ENCODE measurements at regions not wholly inside any gene's neighbourhood (a gene's known extent, or its start where the extent isn't known, plus 50 kb on each side); places are given as distances from the start of the nearest gene placed in this dataset.
"Not testable (repeated sequence)": the region's sequence is repeated elsewhere in the genome, so short reads cannot be mapped to it uniquely, and the experiment has no call there.

DNA sequence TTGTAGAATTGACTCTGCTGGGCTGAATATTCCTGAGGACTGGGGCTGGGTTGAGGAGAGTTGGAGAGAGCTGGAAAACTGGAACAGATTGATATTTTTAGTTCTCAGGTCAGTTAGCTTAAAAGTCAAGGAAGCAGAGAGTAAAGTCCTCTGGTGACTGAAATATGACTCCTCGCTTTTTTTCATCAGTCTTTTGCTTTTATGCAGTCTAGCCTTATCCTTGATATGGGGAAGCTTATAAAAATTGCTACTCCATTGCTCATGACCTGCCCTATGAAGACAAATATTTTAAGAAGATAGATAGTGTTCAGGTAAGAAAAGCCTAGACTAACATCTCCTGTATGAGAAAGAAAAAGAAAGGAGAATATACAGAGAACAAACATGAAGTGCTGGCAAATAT lies 152.7 kb downstream of the C4orf33 start:
- DNase-seq (ENCODE audit: extremely low read depth in 1 of 2, low read depth in 1 of 2), result no peak

GRCh38 chr4:129254126-129254525 lies 158.2 kb downstream of the C4orf33 start:
- DNase-seq (ENCODE audit: extremely low read depth in 1 of 2, low read depth in 1 of 2), result no peak

DNA sequence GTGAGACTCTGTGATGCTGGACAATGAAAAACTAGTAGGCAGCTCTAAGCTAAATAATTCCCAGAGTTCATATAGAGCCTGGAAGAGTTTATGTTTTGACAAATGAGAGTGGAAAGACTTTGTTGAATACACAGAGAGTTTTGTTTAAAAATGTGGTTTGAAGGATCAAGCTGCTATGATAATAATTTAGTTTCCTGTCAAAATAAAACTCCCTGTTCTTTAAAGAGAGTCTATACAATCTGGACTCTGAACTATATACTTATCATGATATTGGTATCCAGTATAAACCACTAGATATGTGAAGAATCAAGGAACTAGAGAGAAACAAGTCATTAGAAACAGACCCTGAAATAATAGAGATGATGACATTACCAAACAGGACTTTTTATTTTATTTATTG lies 158.6 kb downstream of the C4orf33 start:
- no peak for DNase-seq (ENCODE audit: extremely low read depth in 1 of 2, low read depth in 1 of 2)

GRCh38 chr4:129261584-129261983 lies 165.6 kb downstream of the C4orf33 start:
- no peak for DNase-seq (ENCODE audit: extremely low read depth in 1 of 2, low read depth in 1 of 2)

GRCh38 chr4:129264008-129264657 lies 168.2 kb downstream of the C4orf33 start:
- DNase-seq (ENCODE audit: extremely low read depth in 1 of 2, low read depth in 1 of 2), result no peak

DNA sequence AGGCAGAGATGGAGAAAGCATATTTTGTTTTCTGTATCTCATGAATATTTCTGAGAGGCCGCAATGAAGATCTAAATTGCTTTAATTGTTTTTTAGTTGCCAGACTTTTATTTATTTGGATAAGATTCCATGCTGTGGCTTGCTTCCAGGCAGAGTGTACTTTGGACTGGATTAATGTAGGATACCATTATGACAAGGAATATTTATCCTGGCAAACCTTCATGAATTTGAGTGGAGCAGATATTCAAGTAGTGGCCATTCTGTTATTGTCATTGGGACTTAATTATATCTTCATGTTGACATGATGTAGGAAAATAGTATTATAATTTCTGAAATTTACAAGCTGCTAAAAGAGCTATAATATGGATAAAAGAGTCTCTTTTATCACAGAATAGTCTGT lies 182.9 kb downstream of the C4orf33 start:
- DNase-seq (ENCODE audit: extremely low read depth in 1 of 2, low read depth in 1 of 2), result no peak

- no peak for DNase-seq (ENCODE audit: extremely low read depth in 1 of 2, low read depth in 1 of 2)
Observed at GRCh38 chr4:129282293-129282692, 186.3 kb downstream of the C4orf33 start.

GRCh38 chr4:129292194-129292593 lies 196.2 kb downstream of the C4orf33 start:
- DNase-seq (ENCODE audit: extremely low read depth in 1 of 2, low read depth in 1 of 2), result not testable (repeated sequence)

- no peak for DNase-seq (ENCODE audit: extremely low read depth in 1 of 2, low read depth in 1 of 2)
Observed at GRCh38 chr4:129314781-129315180, 218.8 kb downstream of the C4orf33 start.

DNA sequence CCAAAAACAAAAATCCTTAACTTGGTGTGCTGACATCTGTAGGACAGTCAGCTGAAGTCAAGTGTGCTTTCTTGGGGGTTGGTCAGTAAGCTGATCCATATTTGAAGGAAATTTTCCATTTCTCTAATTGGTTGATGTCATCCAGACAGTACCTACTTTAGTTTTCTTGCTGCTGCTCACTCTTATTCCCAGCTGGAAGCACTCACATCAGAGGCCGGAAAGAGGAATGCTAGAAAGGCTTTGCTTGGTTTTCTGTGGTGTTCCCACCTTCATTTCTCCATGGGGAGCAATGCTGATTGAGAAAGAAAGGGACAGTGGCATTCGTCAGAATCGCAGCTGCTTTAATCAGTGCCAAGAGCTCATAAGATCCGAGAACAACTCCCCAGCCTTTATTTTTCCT lies 227.0 kb downstream of the C4orf33 start:
- no peak for DNase-seq (ENCODE audit: extremely low read depth in 1 of 2, low read depth in 1 of 2)

DNA sequence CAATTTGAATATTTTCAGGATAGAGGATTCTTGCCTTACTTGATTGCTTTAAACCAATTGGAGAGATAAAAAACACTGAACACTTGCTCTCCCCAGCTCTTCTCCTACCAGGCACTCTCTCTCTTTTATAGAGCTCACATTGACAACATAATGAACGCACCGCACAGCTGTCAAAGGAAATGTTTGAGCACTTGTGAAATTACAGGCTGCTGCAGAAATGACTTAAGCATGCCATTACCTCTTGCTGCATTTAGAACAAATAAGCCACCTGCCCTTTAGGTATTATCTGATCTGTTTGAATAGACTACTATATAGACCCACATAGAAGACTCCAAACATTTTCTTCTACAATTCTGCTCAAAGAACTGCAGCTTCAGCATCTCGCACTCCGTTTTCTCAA lies 227.7 kb downstream of the C4orf33 start:
- DNase-seq (ENCODE audit: extremely low read depth in 1 of 2, low read depth in 1 of 2), result no peak

DNA sequence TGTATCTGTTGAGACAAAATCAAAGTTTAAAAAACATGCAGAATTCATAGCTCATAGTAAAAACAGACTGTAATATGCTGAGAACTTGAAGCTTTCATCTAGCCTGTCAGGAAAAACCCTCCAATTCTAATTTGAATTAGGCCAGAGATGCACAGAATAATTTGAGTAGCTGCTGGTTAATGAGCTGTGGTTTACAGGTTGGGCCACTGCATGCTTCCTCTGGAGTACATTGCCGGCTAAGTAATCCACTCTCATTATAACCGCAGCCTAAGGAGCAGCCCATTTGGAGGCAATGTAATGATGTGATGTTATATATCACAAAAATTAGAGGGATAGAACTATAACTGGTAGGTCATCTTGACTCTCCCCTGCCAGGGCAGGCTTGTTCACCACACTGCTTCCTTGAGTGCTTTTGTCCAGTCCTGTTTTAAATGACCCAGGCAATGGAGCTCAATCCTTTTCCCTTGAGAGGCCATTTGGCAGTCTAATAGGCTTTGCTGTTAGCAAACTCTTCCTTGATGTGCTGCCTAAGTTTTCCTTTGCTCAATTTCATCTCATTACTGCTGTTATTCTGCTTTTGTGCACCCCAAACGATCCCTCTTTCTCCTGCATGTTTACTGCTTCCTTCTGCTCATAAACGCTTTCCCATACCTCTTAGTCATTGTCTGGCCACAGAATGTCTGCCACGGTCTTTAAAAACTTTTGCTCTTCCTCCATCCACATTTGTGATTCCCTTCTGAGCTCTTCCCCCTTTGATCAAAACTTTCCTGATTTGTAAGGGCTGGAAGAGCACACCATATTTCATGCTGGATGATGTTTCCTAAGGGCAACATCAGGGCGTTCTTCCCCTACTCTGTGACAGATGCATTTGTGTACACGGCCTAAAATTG lies 230.9 kb downstream of the C4orf33 start:
- no peak for DNase-seq (ENCODE audit: extremely low read depth in 1 of 2, low read depth in 1 of 2)

GRCh38 chr4:129327637-129328036 lies 231.7 kb downstream of the C4orf33 start:
- no peak for DNase-seq (ENCODE audit: extremely low read depth in 1 of 2, low read depth in 1 of 2)

- DNase-seq (ENCODE audit: extremely low read depth in 1 of 2, low read depth in 1 of 2), result no peak
Observed at GRCh38 chr4:129328162-129328561, 232.2 kb downstream of the C4orf33 start.

GRCh38 chr4:129334136-129334535 lies 238.2 kb downstream of the C4orf33 start:
- no peak for DNase-seq (ENCODE audit: extremely low read depth in 1 of 2, low read depth in 1 of 2)

GRCh38 chr4:129335276-129335675 lies 239.3 kb downstream of the C4orf33 start:
- DNase-seq (ENCODE audit: extremely low read depth in 1 of 2, low read depth in 1 of 2), result no peak

DNA sequence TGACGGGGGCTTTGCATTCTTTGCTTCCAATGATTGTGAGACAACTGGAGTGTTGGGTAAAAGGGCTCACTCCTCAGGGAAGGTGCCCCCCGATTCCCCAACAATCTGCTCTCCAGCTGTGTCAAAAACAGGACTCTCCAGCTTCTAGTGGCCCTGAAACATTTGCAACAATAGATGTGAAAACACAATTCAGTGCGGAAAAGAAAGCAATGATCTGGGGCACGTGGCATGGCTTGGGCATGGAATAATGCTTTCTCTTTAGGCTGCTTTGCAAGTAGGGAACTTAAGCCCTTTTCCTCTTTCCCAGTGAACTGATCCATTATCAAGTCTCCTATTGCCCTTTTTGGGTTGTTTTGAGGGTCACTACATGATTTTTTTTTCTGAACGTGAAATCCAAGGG lies 239.9 kb downstream of the C4orf33 start:
- no peak for DNase-seq (ENCODE audit: extremely low read depth in 1 of 2, low read depth in 1 of 2)

- DNase-seq (ENCODE audit: extremely low read depth in 1 of 2, low read depth in 1 of 2), result no peak
Observed at GRCh38 chr4:129336457-129337227, 240.7 kb downstream of the C4orf33 start.

- no peak for DNase-seq (ENCODE audit: extremely low read depth in 1 of 2, low read depth in 1 of 2)
Observed at GRCh38 chr4:129337228-129337620, 241.3 kb downstream of the C4orf33 start.

DNA sequence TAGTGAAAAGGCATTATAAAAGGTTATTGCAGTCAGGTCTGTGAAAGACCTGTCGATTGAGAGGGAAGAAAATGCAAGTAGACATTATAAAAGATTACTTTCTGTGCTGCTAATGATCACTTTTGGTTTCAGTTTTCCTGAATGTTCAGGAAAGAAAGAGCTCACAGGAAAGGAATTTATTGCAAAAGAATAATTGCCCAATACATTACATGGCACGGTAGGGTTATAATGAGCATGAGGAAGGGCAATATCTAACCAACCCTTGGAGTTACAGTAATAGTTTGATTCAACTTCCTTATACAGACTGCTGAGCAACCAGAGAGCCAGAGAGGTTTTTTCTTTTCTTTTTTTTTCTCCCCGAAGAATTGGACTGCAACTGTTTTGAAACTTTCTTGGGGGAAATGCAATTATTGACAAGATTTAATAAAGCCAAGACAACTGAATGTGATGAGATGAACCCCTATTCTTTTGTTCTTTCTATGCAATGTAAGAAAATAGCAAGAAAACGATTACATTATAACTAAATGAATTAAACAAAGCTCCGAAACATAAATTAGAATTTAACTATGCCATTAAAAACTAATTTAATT lies 247.0 kb downstream of the C4orf33 start:
- no peak for DNase-seq (ENCODE audit: extremely low read depth in 1 of 2, low read depth in 1 of 2)

DNA sequence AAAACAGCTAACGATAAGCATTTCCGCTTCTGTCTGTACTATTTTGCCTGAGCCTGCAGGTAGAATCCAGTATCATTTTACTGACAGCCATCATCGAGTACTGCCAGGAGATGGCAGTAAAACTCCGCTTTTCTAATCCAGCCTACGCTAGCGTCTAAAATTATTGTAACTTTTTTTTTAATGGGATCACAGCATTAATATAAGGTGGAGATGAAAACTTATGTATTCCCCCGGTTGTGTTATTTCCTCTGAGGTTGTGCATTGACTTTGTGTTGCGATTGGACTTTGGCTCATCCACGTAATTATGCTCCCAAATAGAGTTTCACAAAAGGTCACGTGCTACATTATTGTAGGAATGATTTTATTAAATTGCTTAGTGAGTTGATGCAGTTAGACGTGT lies 248.1 kb downstream of the C4orf33 start:
- DNase-seq (ENCODE audit: extremely low read depth in 1 of 2, low read depth in 1 of 2), result no peak
